ENCODE measurements at regions not wholly inside any gene's neighbourhood (a gene's known extent, or its start where the extent isn't known, plus 50 kb on each side); places are given as distances from the start of the nearest gene placed in this dataset.
"Not testable (repeated sequence)": the region's sequence is repeated elsewhere in the genome, so short reads cannot be mapped to it uniquely, and the experiment has no call there.

GRCh38 chr5:176112888-176113287, 125.3 kb upstream of the SIMC1 start:
- not testable (repeated sequence) for H3K36me3 ChIP-seq; H3K27me3 ChIP-seq; H3K27ac ChIP-seq; H3K9me3 ChIP-seq (replicated peaks); DNase-seq; H3K4me1 ChIP-seq; H3K4me3 ChIP-seq

GRCh38 chr5:176113673-176114335, 124.4 kb upstream of the SIMC1 start:
- not testable (repeated sequence) for H3K27me3 ChIP-seq; H3K9me3 ChIP-seq (replicated peaks); H3K4me1 ChIP-seq; H3K27ac ChIP-seq; DNase-seq; H3K36me3 ChIP-seq; H3K4me3 ChIP-seq

GRCh38 chr5:176114825-176115224, 123.4 kb upstream of the SIMC1 start:
- not testable (repeated sequence) for H3K4me3 ChIP-seq; DNase-seq; H3K36me3 ChIP-seq; H3K9me3 ChIP-seq (replicated peaks); H3K27me3 ChIP-seq; H3K27ac ChIP-seq; H3K4me1 ChIP-seq

- H3K4me1 ChIP-seq; H3K9me3 ChIP-seq (replicated peaks); H3K36me3 ChIP-seq; H3K27ac ChIP-seq; DNase-seq; H3K27me3 ChIP-seq; H3K4me3 ChIP-seq: not testable (repeated sequence)
These were observed 120.5 kb upstream of the SIMC1 start for GRCh38 chr5:176117699-176118238.

GRCh38 chr5:176122361-176122760, 115.9 kb upstream of the SIMC1 start:
- not testable (repeated sequence) for H3K27me3 ChIP-seq; H3K4me1 ChIP-seq; H3K4me3 ChIP-seq; H3K9me3 ChIP-seq (replicated peaks); H3K36me3 ChIP-seq; H3K27ac ChIP-seq
- peak; percentile 20 to 44 for DNase-seq

- not testable (repeated sequence) for H3K36me3 ChIP-seq, DNase-seq, H3K27ac ChIP-seq
These were observed 114.1 kb upstream of the SIMC1 start for GRCh38 chr5:176124120-176124519.

GRCh38 chr5:176131771-176132170, 106.5 kb upstream of the SIMC1 start:
- no peak overlapping the region for H3K27ac ChIP-seq
- H3K36me3 ChIP-seq: no peaks in the 10 kb centered on the region
- no peaks in the 10 kb centered on the region for H3K9me3 ChIP-seq (replicated peaks)
- DNase-seq: no peak
- no peaks in the 10 kb centered on the region for H3K4me1 ChIP-seq
- no peak overlapping the region for H3K4me3 ChIP-seq
- H3K27me3 ChIP-seq: peaks cover 2% of the 10 kb centered on the region; the same call in 1 of the 2 replicates

More at GRCh38 chr5:176124120-176124519, 114.1 kb upstream of the SIMC1 start:
- H3K4me3 ChIP-seq; H3K4me1 ChIP-seq; H3K27me3 ChIP-seq; H3K9me3 ChIP-seq (replicated peaks): not testable (repeated sequence)

DNA sequence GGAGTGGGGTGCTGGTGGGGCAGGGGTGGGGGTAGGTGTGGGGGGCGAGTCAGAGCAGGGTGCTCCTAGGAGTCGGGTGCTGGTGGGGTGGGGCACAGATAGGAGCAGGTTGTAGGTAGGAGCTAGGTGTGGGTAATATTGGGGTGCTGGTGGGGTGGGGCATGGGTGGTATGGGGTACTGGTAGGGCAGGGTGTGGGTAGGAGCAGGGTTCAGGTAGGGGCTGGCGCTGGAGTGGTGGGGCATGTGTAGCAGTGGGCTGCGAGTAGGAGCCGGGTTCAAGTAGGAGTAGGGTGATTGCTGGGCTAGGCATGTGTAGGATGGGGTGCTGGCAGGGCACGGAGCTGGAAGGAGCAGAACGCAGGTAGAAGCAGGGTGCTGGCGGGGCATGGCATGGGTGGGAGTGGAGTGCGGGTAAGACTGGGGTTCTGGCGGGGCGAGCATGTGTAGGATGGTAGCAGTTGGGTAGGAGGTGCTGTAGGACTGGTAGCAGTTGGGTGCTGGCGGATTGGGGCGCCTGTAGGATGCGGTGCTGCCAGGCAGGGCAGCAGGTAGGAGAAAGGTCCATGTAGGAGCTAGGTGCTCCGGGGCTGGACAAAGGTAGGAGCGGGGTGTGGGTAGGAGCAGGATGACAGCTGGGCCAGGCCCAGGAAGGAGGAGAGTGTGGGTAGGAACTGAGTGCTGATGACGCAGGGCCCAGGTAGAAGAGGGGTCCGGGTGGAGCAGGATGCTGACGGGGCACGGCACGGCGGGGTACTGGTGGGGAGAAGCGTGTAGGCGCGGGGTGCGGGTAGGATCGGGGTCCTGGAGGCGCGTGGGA, 105.5 kb upstream of the SIMC1 start:
- H3K36me3 ChIP-seq: no peaks in the 10 kb centered on the region

GRCh38 chr5:176133289-176133870, 104.8 kb upstream of the SIMC1 start:
- Histone ChIP-seq H3K9me3 (replicated peaks) (no peaks in the 10 kb centered on the region), H3K4me1 (no peaks in the 10 kb centered on the region), H3K36me3 (no peaks in the 10 kb centered on the region), H3K4me3 (no peak overlapping the region), H3K27ac (no peak overlapping the region), H3K27me3 (peaks cover 4% of the 10 kb centered on the region; the same call in 1 of the 2 replicates)
- DNase-seq: no peak

More for the DNA sequence above, 105.5 kb upstream of the SIMC1 start:
- no peaks in the 10 kb centered on the region for H3K4me1 ChIP-seq
- peaks cover 4% of the 10 kb centered on the region; the same call in 1 of the 2 replicates for H3K27me3 ChIP-seq
- H3K4me3 ChIP-seq: no peak overlapping the region
- no peaks in the 10 kb centered on the region for H3K9me3 ChIP-seq (replicated peaks)
- no peak for DNase-seq
- H3K27ac ChIP-seq: no peak overlapping the region

DNA sequence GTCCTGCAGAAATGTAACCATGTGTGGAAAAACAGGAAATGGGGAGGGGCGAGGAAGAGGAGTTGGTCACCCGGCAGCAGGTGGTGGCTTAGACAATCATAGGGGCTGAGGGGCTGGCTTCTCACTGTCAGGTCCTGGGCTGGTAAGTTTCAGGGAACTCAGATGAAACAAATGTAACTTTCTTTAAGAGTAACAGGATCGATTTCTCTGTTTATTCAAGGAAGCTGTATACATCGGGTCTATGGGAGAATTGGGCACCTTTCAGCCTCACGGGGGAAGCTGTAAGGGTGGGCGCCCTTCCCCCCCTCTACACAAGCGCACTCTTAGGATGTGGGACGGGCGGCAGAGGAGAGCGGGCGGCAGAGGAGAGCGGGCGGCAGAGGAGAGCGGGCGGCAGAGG, 104.3 kb upstream of the SIMC1 start:
- H3K36me3 ChIP-seq: no peaks in the 10 kb centered on the region
- no peak overlapping the region for H3K27ac ChIP-seq
- H3K4me1 ChIP-seq: no peaks in the 10 kb centered on the region
- no peaks in the 10 kb centered on the region for H3K9me3 ChIP-seq (replicated peaks)
- H3K27me3 ChIP-seq: peaks cover 4% of the 10 kb centered on the region; the same call in 1 of the 2 replicates
- DNase-seq: no peak
- no peak overlapping the region for H3K4me3 ChIP-seq

- no peaks in the 10 kb centered on the region for H3K4me1 ChIP-seq
- no peaks in the 10 kb centered on the region for H3K36me3 ChIP-seq
- no peak overlapping the region for H3K27ac ChIP-seq
- H3K27me3 ChIP-seq: peaks cover 4% of the 10 kb centered on the region; the same call in 1 of the 2 replicates
- no peak for DNase-seq
- no peak overlapping the region for H3K4me3 ChIP-seq
- no peaks in the 10 kb centered on the region for H3K9me3 ChIP-seq (replicated peaks)
These were observed 103.5 kb upstream of the SIMC1 start for GRCh38 chr5:176134529-176135223.

GRCh38 chr5:176140138-176140537, 98.1 kb upstream of the SIMC1 start:
- not testable (repeated sequence) for H3K4me3 ChIP-seq; DNase-seq; H3K9me3 ChIP-seq (replicated peaks); H3K27ac ChIP-seq; H3K36me3 ChIP-seq; H3K4me1 ChIP-seq; H3K27me3 ChIP-seq

GRCh38 chr5:176144508-176144907, 93.7 kb upstream of the SIMC1 start:
- Histone ChIP-seq H3K27ac (no peak overlapping the region), H3K27me3 (0 out of 2 replicates have a peak, but pooled peaks cover 3% of the 10 kb centered on the region), H3K36me3 (no peaks in the 10 kb centered on the region), H3K4me3 (no peak overlapping the region), H3K9me3 (replicated peaks) (no peaks in the 10 kb centered on the region), H3K4me1 (no peaks in the 10 kb centered on the region)
- no peak for DNase-seq

DNA sequence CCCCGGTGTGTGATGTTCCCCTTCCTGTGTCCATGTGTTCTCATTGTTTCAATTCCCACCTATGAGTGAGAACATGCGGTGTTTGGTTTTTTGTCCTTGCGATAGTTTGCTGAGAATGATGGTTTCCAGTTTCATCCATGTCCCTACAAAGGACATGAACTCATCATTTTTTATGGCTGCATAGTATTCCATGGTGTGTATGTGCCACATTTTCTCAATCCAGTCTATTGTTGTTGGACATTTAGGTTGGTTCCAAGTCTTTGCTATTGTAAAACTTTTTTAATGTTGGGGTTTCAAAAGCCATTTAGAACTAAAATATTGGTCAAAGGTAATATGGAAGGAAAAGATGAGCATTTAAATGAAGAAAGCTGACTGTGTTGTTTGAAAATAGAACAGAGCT, 88.3 kb upstream of the SIMC1 start:
- H3K9me3 ChIP-seq (replicated peaks); DNase-seq; H3K27me3 ChIP-seq; H3K4me3 ChIP-seq; H3K27ac ChIP-seq; H3K36me3 ChIP-seq: not testable (repeated sequence)
- H3K4me1 ChIP-seq: peaks cover 13% of the 10 kb centered on the region

DNA sequence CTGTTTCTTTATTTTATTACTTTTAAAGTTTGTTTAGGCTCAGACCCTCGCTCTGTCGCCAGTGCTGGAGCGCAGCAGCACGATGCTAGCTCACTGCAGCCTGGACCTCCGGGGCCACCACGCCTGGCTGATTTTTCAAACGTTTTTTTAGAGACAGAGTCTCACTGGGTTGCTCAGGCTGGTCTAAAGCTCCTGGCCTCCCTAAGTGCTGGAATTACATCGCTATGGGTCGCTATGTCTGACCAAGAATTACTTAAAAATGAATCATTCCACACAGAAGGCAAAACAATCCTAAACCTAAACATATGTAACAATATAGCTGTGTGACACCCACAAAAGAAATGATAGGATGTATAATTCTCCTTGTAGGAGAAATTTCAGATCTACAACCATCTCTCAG, 86.9 kb upstream of the SIMC1 start:
- no peaks in the 10 kb centered on the region for H3K27me3 ChIP-seq
- H3K27ac ChIP-seq: no peak overlapping the region
- H3K4me1 ChIP-seq: peaks cover 13% of the 10 kb centered on the region
- DNase-seq: no peak
- H3K9me3 ChIP-seq (replicated peaks): no peaks in the 10 kb centered on the region
- no peaks in the 10 kb centered on the region for H3K36me3 ChIP-seq
- no peak overlapping the region for H3K4me3 ChIP-seq

Measured in SJCRH30 (cell line).